GM12878 (cell line): ENCODE measurements at regions not wholly inside any gene's neighbourhood (a gene's known extent, or its start where the extent isn't known, plus 50 kb on each side); places are given as distances from the start of the nearest gene placed in this dataset.

Experiments
- NR2C1 ChIP-seq: fragments of 450-650 bp; IDR thresholded peaks from 2 replicates; pipeline ENCODE4 v1.6.1; 2017; ENCODE audit warnings: antibody characterized with exemption, mild to moderate bottlenecking, moderate library complexity
- POLR2AphosphoS5 ChIP-seq: IDR thresholded peaks from 2 replicates; pipeline ENCODE4 v1.6.1; 2011; ENCODE audit warnings: mild to moderate bottlenecking, low read length, inconsistent platforms

GRCh38 chr18:43592269-43592668 is 315.0 kb upstream of the SYT4 start:
- TF ChIP-seq POLR2AphosphoS5 (no peak), NR2C1 (no peak)
